ENCODE measurements at regions not wholly inside any gene's neighbourhood (a gene's known extent, or its start where the extent isn't known, plus 50 kb on each side); places are given as distances from the start of the nearest gene placed in this dataset.

DNA sequence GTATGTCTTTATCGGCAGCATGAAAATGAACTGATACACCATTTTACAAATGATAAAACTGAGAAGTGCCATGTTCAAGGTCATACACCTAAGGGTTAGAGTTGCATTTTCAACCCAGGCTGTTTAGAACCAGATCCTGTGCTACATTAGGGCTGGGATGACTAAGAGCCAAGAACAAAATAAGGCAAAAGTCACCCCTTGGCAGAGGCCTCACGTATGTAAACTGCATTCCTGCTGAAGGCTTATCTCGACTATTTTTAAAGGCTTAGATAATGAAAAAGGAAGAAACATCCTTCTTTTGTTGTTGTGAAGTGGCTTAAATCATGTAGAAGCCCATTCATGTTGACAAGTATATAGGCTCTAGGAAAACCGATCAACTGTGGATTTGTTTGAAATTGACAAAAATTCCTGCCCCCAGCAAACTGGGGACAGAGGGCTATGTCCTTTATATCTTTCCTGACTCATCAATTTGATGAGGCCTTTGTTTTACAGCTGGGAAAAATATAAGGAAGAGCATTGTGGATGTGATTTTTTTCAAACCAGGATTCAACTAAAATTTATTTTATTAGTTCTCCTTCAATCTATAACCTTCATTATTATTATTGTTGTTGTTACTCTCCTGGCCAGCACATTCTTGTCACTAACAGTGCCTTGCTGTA is 196.5 kb downstream of the SNX18 start:
- H3K27ac ChIP-seq (ENCODE audit: low read depth in 2 of 2, low read length in 1 of 2), result no peak overlapping the region
- H3K9me2 ChIP-seq, result no peaks in the 10 kb centered on the region
- no peaks in the 10 kb centered on the region for H4K20me1 ChIP-seq (ENCODE audit: insufficient read depth)
- no peak for TF ChIP-seq JUND (IDR thresholded peaks at IDR 0.05)
- TF ChIP-seq FOSL2 (IDR thresholded peaks at IDR 0.05; ENCODE audit: borderline replicate concordance, low read depth), result no peak
- TF ChIP-seq TCF12 (IDR thresholded peaks at IDR 0.05), result no peak
- no peak for TF ChIP-seq RXRA (IDR thresholded peaks at IDR 0.05; ENCODE audit: borderline replicate concordance, low read depth)
- TF ChIP-seq, protein P1, sequence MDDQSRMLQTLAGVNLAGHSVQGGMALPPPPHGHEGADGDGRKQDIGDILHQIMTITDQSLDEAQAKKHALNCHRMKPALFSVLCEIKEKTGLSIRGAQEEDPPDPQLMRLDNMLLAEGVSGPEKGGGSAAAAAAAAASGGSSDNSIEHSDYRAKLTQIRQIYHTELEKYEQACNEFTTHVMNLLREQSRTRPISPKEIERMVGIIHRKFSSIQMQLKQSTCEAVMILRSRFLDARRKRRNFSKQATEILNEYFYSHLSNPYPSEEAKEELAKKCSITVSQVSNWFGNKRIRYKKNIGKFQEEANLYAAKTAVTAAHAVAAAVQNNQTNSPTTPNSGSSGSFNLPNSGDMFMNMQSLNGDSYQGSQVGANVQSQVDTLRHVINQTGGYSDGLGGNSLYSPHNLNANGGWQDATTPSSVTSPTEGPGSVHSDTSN (IDR thresholded peaks at IDR 0.05), result no peak
- no peak overlapping the region for H2AFZ ChIP-seq (ENCODE audit: low read depth)
- POLR2A ChIA-PET, result no interaction called here
- H3K9me3 ChIP-seq, result 0 out of 2 replicates have a peak, but pooled peaks cover 7% of the 10 kb centered on the region
- H3K4me2 ChIP-seq, result no peak overlapping the region
- no peak overlapping the region for H3K9ac ChIP-seq
- H3K4me1 ChIP-seq (ENCODE audit: control insufficient read depth in 1 of 2, insufficient read depth in 2 of 2, low read depth in 1 of 2, low read length in 1 of 2), result peaks cover 0 to 4% of the 10 kb centered on the region in 2 experiments; a peak in 1 of 4 replicates
- no peak overlapping the region for H3K4me3 ChIP-seq (ENCODE audit: low read depth in 2 of 2, low read length in 1 of 2)
- H3K27me3 ChIP-seq (ENCODE audit: insufficient read depth), result no peaks in the 10 kb centered on the region
- no peak for DNase-seq
- no peaks in the 10 kb centered on the region for H3K36me3 ChIP-seq (replicated peaks in 1 of 2; ENCODE audit: control insufficient read depth in 1 of 2, insufficient read depth in 2 of 2, low read length in 1 of 2)
- CTCF ChIA-PET, result no interaction called here
- H3F3A ChIP-seq (replicated peaks; ENCODE audit: insufficient read depth), result no peaks in the 10 kb centered on the region
- no peaks in the 10 kb centered on the region for H3K79me2 ChIP-seq (ENCODE audit: insufficient read depth)
- WGBS (ENCODE audit: low lambda C conversion rate), result 57% methylated on average over 4 of the region's 4 CpGs

DNA sequence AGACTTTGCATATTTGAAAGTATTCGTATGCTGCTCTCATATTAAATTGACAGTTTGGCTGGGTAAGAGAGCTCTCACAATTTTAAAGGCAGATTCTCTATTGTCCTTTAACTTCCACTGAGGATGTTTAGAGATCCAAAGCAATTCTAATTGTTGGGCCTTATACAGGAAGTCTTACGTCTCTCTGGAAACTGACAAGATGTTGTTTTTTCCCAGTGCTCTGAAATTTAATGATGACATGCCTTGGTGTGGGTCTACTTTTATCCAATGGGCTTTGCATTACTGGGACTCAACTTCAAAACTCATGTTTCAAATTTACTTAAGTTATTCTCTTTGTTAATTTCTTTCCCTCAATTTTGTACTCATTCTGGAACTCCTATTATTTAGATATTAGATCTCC is 191.5 kb downstream of the SNX18 start:
- Histone ChIP-seq H4K20me1 (ENCODE audit: insufficient read depth) (no peaks in the 10 kb centered on the region), H3K27ac (ENCODE audit: low read depth in 2 of 2, low read length in 1 of 2) (no peak overlapping the region), H3K4me3 (ENCODE audit: low read depth in 2 of 2, low read length in 1 of 2) (no peak overlapping the region), H2AFZ (ENCODE audit: low read depth) (no peak overlapping the region), H3F3A (replicated peaks; ENCODE audit: insufficient read depth) (no peaks in the 10 kb centered on the region), H3K36me3 (replicated peaks in 1 of 2; ENCODE audit: control insufficient read depth in 1 of 2, insufficient read depth in 2 of 2, low read length in 1 of 2) (no peaks in the 10 kb centered on the region), H3K79me2 (ENCODE audit: insufficient read depth) (no peaks in the 10 kb centered on the region), H3K9ac (no peak overlapping the region), H3K9me2 (no peaks in the 10 kb centered on the region), H3K27me3 (ENCODE audit: insufficient read depth) (no peaks in the 10 kb centered on the region), H3K9me3 (no peaks in the 10 kb centered on the region), H3K4me2 (no peak overlapping the region), H3K4me1 (ENCODE audit: control insufficient read depth in 1 of 2, insufficient read depth in 2 of 2, low read depth in 1 of 2, low read length in 1 of 2) (peaks cover 5 to 11% of the 10 kb centered on the region in 2 experiments; a peak in 3 of 4 replicates)
- TF ChIP-seq RFX5 (IDR thresholded peaks at IDR 0.05; ENCODE audit: low read length), result no peak
- TF ChIP-seq TEAD4 (IDR thresholded peaks at IDR 0.05; ENCODE audit: borderline replicate concordance, insufficient read depth), result no peak
- TF ChIP-seq, protein P2, sequence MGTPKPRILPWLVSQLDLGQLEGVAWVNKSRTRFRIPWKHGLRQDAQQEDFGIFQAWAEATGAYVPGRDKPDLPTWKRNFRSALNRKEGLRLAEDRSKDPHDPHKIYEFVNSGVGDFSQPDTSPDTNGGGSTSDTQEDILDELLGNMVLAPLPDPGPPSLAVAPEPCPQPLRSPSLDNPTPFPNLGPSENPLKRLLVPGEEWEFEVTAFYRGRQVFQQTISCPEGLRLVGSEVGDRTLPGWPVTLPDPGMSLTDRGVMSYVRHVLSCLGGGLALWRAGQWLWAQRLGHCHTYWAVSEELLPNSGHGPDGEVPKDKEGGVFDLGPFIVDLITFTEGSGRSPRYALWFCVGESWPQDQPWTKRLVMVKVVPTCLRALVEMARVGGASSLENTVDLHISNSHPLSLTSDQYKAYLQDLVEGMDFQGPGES (IDR thresholded peaks at IDR 0.05; ENCODE audit: low read depth, low read length), result no peak
- TF ChIP-seq FOXJ3 (CRISPR knock-in tag; IDR thresholded peaks at IDR 0.05), result no peak
- TF ChIP-seq, protein P3, sequence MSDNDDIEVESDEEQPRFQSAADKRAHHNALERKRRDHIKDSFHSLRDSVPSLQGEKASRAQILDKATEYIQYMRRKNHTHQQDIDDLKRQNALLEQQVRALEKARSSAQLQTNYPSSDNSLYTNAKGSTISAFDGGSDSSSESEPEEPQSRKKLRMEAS (IDR thresholded peaks at IDR 0.05; ENCODE audit: low read depth), result no peak
- TF ChIP-seq MEF2A (IDR thresholded peaks at IDR 0.05; ENCODE audit: borderline replicate concordance, low read depth), result no peak
- TF ChIP-seq RXRA (IDR thresholded peaks at IDR 0.05; ENCODE audit: borderline replicate concordance, low read depth), result no peak
- TF ChIP-seq RCOR1 (IDR thresholded peaks at IDR 0.05; ENCODE audit: low read length), result no peak
- no peak for TF ChIP-seq POLR2AphosphoS5 (IDR thresholded peaks at IDR 0.05; ENCODE audit: low read depth, low read length)
- TF ChIP-seq NRF1 (IDR thresholded peaks at IDR 0.05; ENCODE audit: low read depth, low read length), result no peak
- no peak for TF ChIP-seq CHD2 (IDR thresholded peaks at IDR 0.05; ENCODE audit: low read length, partially characterized antibody)
- TF ChIP-seq YY1 (IDR thresholded peaks at IDR 0.05; ENCODE audit: low read depth), result no peak
- TF ChIP-seq, protein P1 (IDR thresholded peaks at IDR 0.05), result no peak
- no peak for TF ChIP-seq ELF1 (IDR thresholded peaks at IDR 0.05)
- TF ChIP-seq MXI1 (IDR thresholded peaks at IDR 0.05; ENCODE audit: low read depth, low read length), result no peak
- no peak for TF ChIP-seq EP300 (IDR thresholded peaks at IDR 0.05; ENCODE audit: borderline replicate concordance in 1 of 2, low read depth in 1 of 2, low read length in 1 of 2)
- TF ChIP-seq NFIC (IDR thresholded peaks at IDR 0.05; ENCODE audit: borderline replicate concordance), result no peak
- no peak for TF ChIP-seq TAF1 (IDR thresholded peaks at IDR 0.05; ENCODE audit: borderline replicate concordance, low read depth, low read length)
- TF ChIP-seq TCF12 (IDR thresholded peaks at IDR 0.05), result no peak
- TF ChIP-seq GABPA (IDR thresholded peaks at IDR 0.05; ENCODE audit: low read depth), result no peak
- ChIA-PET POLR2A (no interaction called here), CTCF (no interaction called here)
- DNase-seq, result no peak
- WGBS (ENCODE audit: low lambda C conversion rate), result 63% methylated on average over 2 of the region's 2 CpGs

Data from SK-N-SH (cell line).